Tibial nerve (tissue), 3 donors: ENCODE measurements at regions not wholly inside any gene's neighbourhood (a gene's known extent, or its start where the extent isn't known, plus 50 kb on each side); places are given as distances from the start of the nearest gene placed in this dataset.

Experiments
- POLR2A ChIP-seq, 2 donors: fragments of 450-650 bp; IDR thresholded peaks; one replicate each; pipeline ENCODE4 v1.6.1; 2017; ENCODE audit warnings: antibody characterized with exemption in 2 of 2, mild to moderate bottlenecking in 2 of 2, moderate library complexity in 2 of 2
- TF ChIP-seq, protein P1 (sequence below), 5 experiments: fragments of 200-600 bp in 3 of 5; fragments of 450-650 bp in 2 of 5; sonication (generic) in 3 of 5; IDR thresholded peaks; one replicate each; pipeline ENCODE4 v1.5.1; 2016 to 2019; ENCODE audit warnings: antibody characterized with exemption in 5 of 5, mild to moderate bottlenecking in 3 of 5, moderate library complexity in 2 of 5

GRCh38 chr2:22487541-22487940 is 897.4 kb upstream of the KLHL29 start:
- no peak for TF ChIP-seq POLR2A (IDR thresholded peaks at IDR 0.05)
- TF ChIP-seq, protein P1, sequence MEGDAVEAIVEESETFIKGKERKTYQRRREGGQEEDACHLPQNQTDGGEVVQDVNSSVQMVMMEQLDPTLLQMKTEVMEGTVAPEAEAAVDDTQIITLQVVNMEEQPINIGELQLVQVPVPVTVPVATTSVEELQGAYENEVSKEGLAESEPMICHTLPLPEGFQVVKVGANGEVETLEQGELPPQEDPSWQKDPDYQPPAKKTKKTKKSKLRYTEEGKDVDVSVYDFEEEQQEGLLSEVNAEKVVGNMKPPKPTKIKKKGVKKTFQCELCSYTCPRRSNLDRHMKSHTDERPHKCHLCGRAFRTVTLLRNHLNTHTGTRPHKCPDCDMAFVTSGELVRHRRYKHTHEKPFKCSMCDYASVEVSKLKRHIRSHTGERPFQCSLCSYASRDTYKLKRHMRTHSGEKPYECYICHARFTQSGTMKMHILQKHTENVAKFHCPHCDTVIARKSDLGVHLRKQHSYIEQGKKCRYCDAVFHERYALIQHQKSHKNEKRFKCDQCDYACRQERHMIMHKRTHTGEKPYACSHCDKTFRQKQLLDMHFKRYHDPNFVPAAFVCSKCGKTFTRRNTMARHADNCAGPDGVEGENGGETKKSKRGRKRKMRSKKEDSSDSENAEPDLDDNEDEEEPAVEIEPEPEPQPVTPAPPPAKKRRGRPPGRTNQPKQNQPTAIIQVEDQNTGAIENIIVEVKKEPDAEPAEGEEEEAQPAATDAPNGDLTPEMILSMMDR (IDR thresholded peaks at IDR 0.05): no peak
